Endothelial cell of umbilical vein (primary cell): ENCODE measurements at regions not wholly inside any gene's neighbourhood (a gene's known extent, or its start where the extent isn't known, plus 50 kb on each side); places are given as distances from the start of the nearest gene placed in this dataset.

Source experiments
- BruUV-seq: library from RNA; stranded (reverse); fragments of 400-500 nt; replicated peaks from 2 replicates; lab custom pipeline; 2021; lab: Mats Ljungman, UMichigan
- CTCF ChIA-PET: fragments of 300-600, 350-600 bp; sonication (Branson Sonifier 250); formaldehyde crosslinking; loops from one replicate; lab custom pipeline; 2021; ENCODE audit warnings: antibody characterized with exemption, inconsistent platforms; lab: Charles Lee
- POLR2A ChIA-PET: fragments of 300-600, 350-600 bp; sonication (Branson Sonifier 250); formaldehyde crosslinking; loops from one replicate; lab custom pipeline; 2021; ENCODE audit warnings: antibody characterized with exemption, inconsistent platforms; lab: Charles Lee
- DNase-seq: peaks from one replicate; pipeline ENCODE4 v3.0.0-alpha.2; 2011; ENCODE audit warnings: low read depth, low spot score
- FAIRE-seq: peaks from 2 replicates; lab custom pipeline; 2011; peaks lifted over from hg19 to GRCh38; lab: Jason Lieb, UNC
- H2AFZ ChIP-seq: 2 replicates; pipeline ENCODE4 v1.6.0; 2012; ENCODE audit warnings: low read depth, low read length, control low read depth, inconsistent platforms
- H3K27ac ChIP-seq: 2 replicates; pipeline ENCODE4 v1.5.1; 2011; ENCODE audit warnings: low read depth, mild to moderate bottlenecking, control low read depth, low read length, moderate library complexity; ENCODE audit not compliant: insufficient read depth
- H3K27me3 ChIP-seq, 2 experiments: 2 replicates each; pipeline versions ENCODE4 v1.6.0 to v1.6.1; 2011; ENCODE audit warnings: low read length in 2 of 2, mixed read lengths in 1 of 2; ENCODE audit not compliant: control insufficient read depth in 2 of 2, insufficient read depth in 2 of 2
- H3K36me3 ChIP-seq, 2 experiments: 2 replicates in 1 of 2; 3 replicates in 1 of 2; pipeline ENCODE4 v1.5.1; 2011; ENCODE audit warnings: low read length in 2 of 2, mild to moderate bottlenecking in 1 of 2, moderate library complexity in 1 of 2; ENCODE audit not compliant: control insufficient read depth in 2 of 2, insufficient read depth in 2 of 2; ENCODE audit errors: extremely low read depth in 1 of 2
- H3K4me1 ChIP-seq: 3 replicates; pipeline ENCODE4 v1.5.1; 2011; ENCODE audit warnings: mild to moderate bottlenecking, low read length; ENCODE audit not compliant: control insufficient read depth, insufficient read depth; ENCODE audit errors: extremely low read depth
- H3K4me2 ChIP-seq: 2 replicates; pipeline ENCODE4 v1.6.1; 2011; ENCODE audit warnings: low read length, control low read depth, mixed read lengths; ENCODE audit not compliant: insufficient read depth
- H3K4me3 ChIP-seq, 3 experiments: fragments of 200-600 bp in 1 of 3; sonication (generic), shearing (Covaris generic) in 1 of 3; replicated peaks in 1 of 3; 2 replicates each; pipeline ENCODE4 v1.5.1; 2011 to 2016; ENCODE audit warnings: control low read depth in 3 of 3, low read length in 3 of 3, mild to moderate bottlenecking in 2 of 3, inconsistent platforms in 1 of 3, low read depth in 1 of 3, moderate library complexity in 1 of 3; ENCODE audit not compliant: insufficient read depth in 1 of 3
- H3K79me2 ChIP-seq: 2 replicates; pipeline ENCODE4 v1.6.0; 2012; ENCODE audit warnings: low read length, inconsistent platforms; ENCODE audit not compliant: control insufficient read depth, insufficient read depth
- H3K9ac ChIP-seq: replicated peaks from 2 replicates; pipeline ENCODE3; 2011; ENCODE audit warnings: low read length, control low read depth; ENCODE audit not compliant: insufficient read depth; ENCODE audit errors: extremely low read depth
- H3K9me1 ChIP-seq: replicated peaks from 3 replicates; pipeline ENCODE4 v1.6.0; 2011; ENCODE audit warnings: mild to moderate bottlenecking, low read length; ENCODE audit not compliant: control insufficient read depth, insufficient read depth; ENCODE audit errors: extremely low read depth
- H3K9me3 ChIP-seq: replicated peaks from 2 replicates; pipeline ENCODE4 v1.5.1; 2012; ENCODE audit warnings: low read length, inconsistent platforms; ENCODE audit not compliant: control insufficient read depth, insufficient read depth
- H4K20me1 ChIP-seq: replicated peaks from 2 replicates; pipeline ENCODE3; 2011; ENCODE audit warnings: mild to moderate bottlenecking, low read length; ENCODE audit not compliant: control insufficient read depth, insufficient read depth; ENCODE audit errors: extremely low read depth
- EZH2 ChIP-seq: IDR thresholded peaks from 2 replicates; pipeline ENCODE4 v1.6.1; 2012; ENCODE audit warnings: borderline replicate concordance, low read depth, mild to moderate bottlenecking, moderate library complexity, low read length, inconsistent platforms; ENCODE audit not compliant: severe bottlenecking
- FOS ChIP-seq: IDR thresholded peaks from 2 replicates; pipeline ENCODE4 v1.6.1; 2011; ENCODE audit warnings: mild to moderate bottlenecking, low read length, moderate library complexity, borderline replicate concordance; ENCODE audit not compliant: insufficient read depth
- GATA2 ChIP-seq: IDR thresholded peaks from 2 replicates; pipeline ENCODE4 v1.7.0; 2011; ENCODE audit warnings: low read depth, mild to moderate bottlenecking, moderate library complexity, mixed read lengths, low read length; ENCODE audit not compliant: insufficient read length, insufficient read depth
- JUN ChIP-seq: IDR thresholded peaks from 2 replicates; pipeline ENCODE4 v1.6.1; 2011; ENCODE audit warnings: borderline replicate concordance, low read depth; ENCODE audit not compliant: insufficient read length, insufficient read depth
- MYC ChIP-seq: IDR thresholded peaks from one replicate; pipeline ENCODE4 v1.6.1; 2011; ENCODE audit warnings: mild to moderate bottlenecking, low read depth, low read length
- POLR2A ChIP-seq: IDR thresholded peaks from 2 replicates; pipeline ENCODE4 v1.6.1; 2012; ENCODE audit warnings: low read depth, mild to moderate bottlenecking, control low read depth, low read length
- POLR2AphosphoS5 ChIP-seq: IDR thresholded peaks from 2 replicates; pipeline ENCODE4 v1.6.1; 2012; ENCODE audit warnings: low read depth, mild to moderate bottlenecking, control low read depth, low read length, moderate library complexity; ENCODE audit not compliant: insufficient read depth
- dilution Hi-C: fragments of 300-500 bp; cut with MboI; formaldehyde crosslinking; loops from one replicate; pipeline ENCODE4 v1.15.0; 2019; ENCODE audit warnings: low sequenced_read_pairs; ENCODE audit not compliant: extremely low pct_ligation_motif_present
- intact Hi-C: fragments of 100-400 bp; cut with micrococcal nuclease; formaldehyde crosslinking; loops from one replicate; pipeline ENCODE4 v1.10.0; 2022
- TF ChIP-seq, protein P1 (sequence below), 2 donors: IDR thresholded peaks; 1 replicate in 1 of 2; 2 replicates in 1 of 2; pipeline ENCODE4 v1.5.1; 2011; ENCODE audit warnings: low read length in 2 of 2, mild to moderate bottlenecking in 2 of 2, moderate library complexity in 2 of 2, control low read depth in 1 of 2, inconsistent platforms in 1 of 2, low read depth in 1 of 2; ENCODE audit not compliant: insufficient read depth in 1 of 2; ENCODE audit errors: extremely low read depth in 1 of 2
- TF ChIP-seq, protein P2 (sequence below): IDR thresholded peaks from 2 replicates; pipeline ENCODE4 v1.6.1; 2011; ENCODE audit not compliant: insufficient read depth, insufficient read length

DNA sequence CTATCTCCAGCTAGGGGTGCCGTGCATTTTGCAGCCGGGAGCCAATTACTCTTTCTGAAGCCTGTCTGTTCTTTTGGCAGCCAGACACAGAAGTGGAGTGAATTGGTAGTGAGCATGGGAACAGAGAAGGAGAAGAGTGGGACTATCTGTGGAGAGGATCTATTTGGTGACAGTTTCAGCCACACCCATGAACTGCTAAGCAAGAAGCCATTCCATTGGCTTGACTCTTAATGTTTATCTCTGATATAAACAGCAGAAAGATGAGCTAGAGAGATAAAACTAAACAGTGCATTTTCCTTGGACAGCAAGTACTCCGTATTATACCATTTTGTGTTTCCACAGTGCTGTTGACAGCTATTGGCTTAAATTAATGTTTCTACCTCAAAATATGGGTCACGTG is 259.6 kb upstream of the THUMPD2 start:
- dilution Hi-C loops: no loop called here
- H3K9me1 ChIP-seq: no peaks in the 10 kb centered on the region
- H3K9me3 ChIP-seq: no peaks in the 10 kb centered on the region
- no peaks in the 10 kb centered on the region for H3K4me1 ChIP-seq
- no TSS peak for BruUV-seq
- H2AFZ ChIP-seq: no peak overlapping the region
- ChIA-PET POLR2A (no interaction called here), CTCF (no interaction called here)
- H3K79me2 ChIP-seq: no peaks in the 10 kb centered on the region
- H3K4me2 ChIP-seq: no peak overlapping the region
- intact Hi-C loops: no loop called here
- TF ChIP-seq EZH2 (no peak), GATA2 (no peak), POLR2A (no peak), FOS (no peak), MYC (no peak)
- H4K20me1 ChIP-seq: no peaks in the 10 kb centered on the region
- FAIRE-seq: peak; percentile 28
- no peaks in the 10 kb centered on the region for H3K36me3 ChIP-seq
- no peak for DNase-seq
- no peak overlapping the region for H3K4me3 ChIP-seq
- no peak overlapping the region for H3K9ac ChIP-seq
- H3K27ac ChIP-seq: no peak overlapping the region
- H3K27me3 ChIP-seq: no peaks in the 10 kb centered on the region

DNA sequence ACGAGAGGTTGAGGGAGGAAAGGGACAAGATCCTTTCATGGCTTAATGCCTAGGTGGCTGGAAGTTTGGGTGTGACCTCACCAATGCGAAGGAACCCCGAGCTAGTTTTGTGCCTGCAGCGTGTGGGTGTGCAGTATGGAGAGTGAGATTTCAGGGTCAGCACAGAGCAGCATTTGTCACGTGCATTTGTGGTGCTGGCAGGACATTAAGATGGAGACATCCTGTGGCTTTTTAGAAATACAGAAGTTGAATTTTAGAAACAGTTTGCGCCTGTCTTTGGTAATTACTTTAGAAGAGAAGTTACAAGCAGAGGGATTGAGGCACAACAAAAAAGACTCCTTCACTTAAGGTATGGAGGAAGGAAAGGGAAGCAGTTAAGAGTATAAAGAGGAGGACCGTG is 258.2 kb upstream of the THUMPD2 start:
- POLR2A ChIA-PET: no interaction called here
- Histone ChIP-seq H3K9ac (no peak overlapping the region), H3K9me1 (no peaks in the 10 kb centered on the region), H4K20me1 (no peaks in the 10 kb centered on the region), H3K4me2 (no peak overlapping the region), H3K27me3 (no peaks in the 10 kb centered on the region), H3K79me2 (no peaks in the 10 kb centered on the region), H3K4me3 (no peak overlapping the region), H3K4me1 (no peaks in the 10 kb centered on the region), H3K27ac (no peak overlapping the region), H2AFZ (no peak overlapping the region), H3K36me3 (no peaks in the 10 kb centered on the region), H3K9me3 (no peaks in the 10 kb centered on the region)
- dilution Hi-C loops (no loop called here), intact Hi-C loops (no loop called here)
- no peak for FAIRE-seq
- no peak for DNase-seq
- no TSS peak for BruUV-seq
- CTCF ChIA-PET: interaction anchor here (1.2 kb wide), 1 partner anchor 25 kb away, joined by 7 read pairs; no protein-coding TSS in a partner anchor
- TF ChIP-seq POLR2A: no peak
- no peak for TF ChIP-seq EZH2
- no peak for TF ChIP-seq POLR2AphosphoS5
- TF ChIP-seq, protein P1, sequence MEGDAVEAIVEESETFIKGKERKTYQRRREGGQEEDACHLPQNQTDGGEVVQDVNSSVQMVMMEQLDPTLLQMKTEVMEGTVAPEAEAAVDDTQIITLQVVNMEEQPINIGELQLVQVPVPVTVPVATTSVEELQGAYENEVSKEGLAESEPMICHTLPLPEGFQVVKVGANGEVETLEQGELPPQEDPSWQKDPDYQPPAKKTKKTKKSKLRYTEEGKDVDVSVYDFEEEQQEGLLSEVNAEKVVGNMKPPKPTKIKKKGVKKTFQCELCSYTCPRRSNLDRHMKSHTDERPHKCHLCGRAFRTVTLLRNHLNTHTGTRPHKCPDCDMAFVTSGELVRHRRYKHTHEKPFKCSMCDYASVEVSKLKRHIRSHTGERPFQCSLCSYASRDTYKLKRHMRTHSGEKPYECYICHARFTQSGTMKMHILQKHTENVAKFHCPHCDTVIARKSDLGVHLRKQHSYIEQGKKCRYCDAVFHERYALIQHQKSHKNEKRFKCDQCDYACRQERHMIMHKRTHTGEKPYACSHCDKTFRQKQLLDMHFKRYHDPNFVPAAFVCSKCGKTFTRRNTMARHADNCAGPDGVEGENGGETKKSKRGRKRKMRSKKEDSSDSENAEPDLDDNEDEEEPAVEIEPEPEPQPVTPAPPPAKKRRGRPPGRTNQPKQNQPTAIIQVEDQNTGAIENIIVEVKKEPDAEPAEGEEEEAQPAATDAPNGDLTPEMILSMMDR (IDR thresholded peaks at IDR 0.05; ENCODE audit: extremely low read depth in 1 of 2, insufficient read depth in 1 of 2, low read depth in 1 of 2, low read length in 2 of 2): no peak
- TF ChIP-seq MYC: no peak
- no peak for TF ChIP-seq FOS
- TF ChIP-seq GATA2: no peak
- TF ChIP-seq, protein P2, sequence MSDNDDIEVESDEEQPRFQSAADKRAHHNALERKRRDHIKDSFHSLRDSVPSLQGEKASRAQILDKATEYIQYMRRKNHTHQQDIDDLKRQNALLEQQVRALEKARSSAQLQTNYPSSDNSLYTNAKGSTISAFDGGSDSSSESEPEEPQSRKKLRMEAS: no peak
- TF ChIP-seq JUN: no peak
